ENCODE measurements at regions not wholly inside any gene's neighbourhood (a gene's known extent, or its start where the extent isn't known, plus 50 kb on each side); places are given as distances from the start of the nearest gene placed in this dataset.

DNA sequence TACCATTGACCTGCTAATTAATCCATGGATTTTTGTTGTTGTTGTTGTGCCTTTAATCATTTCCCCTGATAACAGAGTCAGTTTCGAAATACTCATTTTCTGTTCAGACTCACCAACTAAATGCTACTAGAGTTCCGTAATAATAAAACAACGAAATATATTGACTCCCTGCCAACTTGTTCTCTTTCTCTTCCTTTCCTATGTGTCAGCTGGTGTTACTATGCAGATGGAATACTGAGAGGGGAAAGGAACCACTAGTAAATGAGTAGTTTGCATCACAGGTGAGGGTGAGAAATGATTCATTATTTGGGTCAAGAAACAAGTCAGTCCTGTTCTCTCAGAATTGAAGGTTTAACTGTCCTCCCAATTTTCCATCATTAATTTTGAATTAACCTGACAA is 1027.3 kb downstream of the TUSC7 start:
- TF ChIP-seq, protein P1, sequence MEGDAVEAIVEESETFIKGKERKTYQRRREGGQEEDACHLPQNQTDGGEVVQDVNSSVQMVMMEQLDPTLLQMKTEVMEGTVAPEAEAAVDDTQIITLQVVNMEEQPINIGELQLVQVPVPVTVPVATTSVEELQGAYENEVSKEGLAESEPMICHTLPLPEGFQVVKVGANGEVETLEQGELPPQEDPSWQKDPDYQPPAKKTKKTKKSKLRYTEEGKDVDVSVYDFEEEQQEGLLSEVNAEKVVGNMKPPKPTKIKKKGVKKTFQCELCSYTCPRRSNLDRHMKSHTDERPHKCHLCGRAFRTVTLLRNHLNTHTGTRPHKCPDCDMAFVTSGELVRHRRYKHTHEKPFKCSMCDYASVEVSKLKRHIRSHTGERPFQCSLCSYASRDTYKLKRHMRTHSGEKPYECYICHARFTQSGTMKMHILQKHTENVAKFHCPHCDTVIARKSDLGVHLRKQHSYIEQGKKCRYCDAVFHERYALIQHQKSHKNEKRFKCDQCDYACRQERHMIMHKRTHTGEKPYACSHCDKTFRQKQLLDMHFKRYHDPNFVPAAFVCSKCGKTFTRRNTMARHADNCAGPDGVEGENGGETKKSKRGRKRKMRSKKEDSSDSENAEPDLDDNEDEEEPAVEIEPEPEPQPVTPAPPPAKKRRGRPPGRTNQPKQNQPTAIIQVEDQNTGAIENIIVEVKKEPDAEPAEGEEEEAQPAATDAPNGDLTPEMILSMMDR (IDR thresholded peaks at IDR 0.05): no peak
- TF ChIP-seq FOSL2 (IDR thresholded peaks at IDR 0.05; ENCODE audit: borderline replicate concordance, low read depth) (no peak), YY1 (IDR thresholded peaks at IDR 0.05; ENCODE audit: low read depth) (no peak), POLR2AphosphoS5 (IDR thresholded peaks at IDR 0.05; ENCODE audit: low read depth, low read length) (no peak), RCOR1 (IDR thresholded peaks at IDR 0.05; ENCODE audit: low read length) (no peak), EZH2phosphoT487 (IDR thresholded peaks at IDR 0.05; ENCODE audit: borderline replicate concordance, low read depth) (no peak)
- TF ChIP-seq, protein P2, sequence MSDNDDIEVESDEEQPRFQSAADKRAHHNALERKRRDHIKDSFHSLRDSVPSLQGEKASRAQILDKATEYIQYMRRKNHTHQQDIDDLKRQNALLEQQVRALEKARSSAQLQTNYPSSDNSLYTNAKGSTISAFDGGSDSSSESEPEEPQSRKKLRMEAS (IDR thresholded peaks at IDR 0.05; ENCODE audit: low read depth): no peak
- TF ChIP-seq, protein P3, sequence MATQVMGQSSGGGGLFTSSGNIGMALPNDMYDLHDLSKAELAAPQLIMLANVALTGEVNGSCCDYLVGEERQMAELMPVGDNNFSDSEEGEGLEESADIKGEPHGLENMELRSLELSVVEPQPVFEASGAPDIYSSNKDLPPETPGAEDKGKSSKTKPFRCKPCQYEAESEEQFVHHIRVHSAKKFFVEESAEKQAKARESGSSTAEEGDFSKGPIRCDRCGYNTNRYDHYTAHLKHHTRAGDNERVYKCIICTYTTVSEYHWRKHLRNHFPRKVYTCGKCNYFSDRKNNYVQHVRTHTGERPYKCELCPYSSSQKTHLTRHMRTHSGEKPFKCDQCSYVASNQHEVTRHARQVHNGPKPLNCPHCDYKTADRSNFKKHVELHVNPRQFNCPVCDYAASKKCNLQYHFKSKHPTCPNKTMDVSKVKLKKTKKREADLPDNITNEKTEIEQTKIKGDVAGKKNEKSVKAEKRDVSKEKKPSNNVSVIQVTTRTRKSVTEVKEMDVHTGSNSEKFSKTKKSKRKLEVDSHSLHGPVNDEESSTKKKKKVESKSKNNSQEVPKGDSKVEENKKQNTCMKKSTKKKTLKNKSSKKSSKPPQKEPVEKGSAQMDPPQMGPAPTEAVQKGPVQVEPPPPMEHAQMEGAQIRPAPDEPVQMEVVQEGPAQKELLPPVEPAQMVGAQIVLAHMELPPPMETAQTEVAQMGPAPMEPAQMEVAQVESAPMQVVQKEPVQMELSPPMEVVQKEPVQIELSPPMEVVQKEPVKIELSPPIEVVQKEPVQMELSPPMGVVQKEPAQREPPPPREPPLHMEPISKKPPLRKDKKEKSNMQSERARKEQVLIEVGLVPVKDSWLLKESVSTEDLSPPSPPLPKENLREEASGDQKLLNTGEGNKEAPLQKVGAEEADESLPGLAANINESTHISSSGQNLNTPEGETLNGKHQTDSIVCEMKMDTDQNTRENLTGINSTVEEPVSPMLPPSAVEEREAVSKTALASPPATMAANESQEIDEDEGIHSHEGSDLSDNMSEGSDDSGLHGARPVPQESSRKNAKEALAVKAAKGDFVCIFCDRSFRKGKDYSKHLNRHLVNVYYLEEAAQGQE (IDR thresholded peaks at IDR 0.05; ENCODE audit: low read depth, low read length): no peak
